ENCODE measurements at regions not wholly inside any gene's neighbourhood (a gene's known extent, or its start where the extent isn't known, plus 50 kb on each side); places are given as distances from the start of the nearest gene placed in this dataset.

- 10% methylated on average over 1 of the region's 1 CpG for WGBS (ENCODE audit: insufficient coverage, low coverage, missing lambda C conversion rate)
- Histone ChIP-seq H4K20me1 (replicated peaks; ENCODE audit: control insufficient read depth, insufficient read depth, low read length) (no peaks in the 10 kb centered on the region), H3K4me1 (replicated peaks in 1 of 2; ENCODE audit: control insufficient read depth in 2 of 2, insufficient read depth in 2 of 2, low read length in 2 of 2) (no peaks in the 10 kb centered on the region), H3K4me3 (no peak overlapping the region), H3K4me2 (ENCODE audit: insufficient read depth, low read length) (no peak overlapping the region), H3K9me1 (ENCODE audit: control insufficient read depth, insufficient read depth, low read length) (no peaks in the 10 kb centered on the region), H3K36me3 (ENCODE audit: control insufficient read depth, insufficient read depth, low read length) (no peaks in the 10 kb centered on the region), H2AFZ (ENCODE audit: low read depth, low read length) (no peak overlapping the region), H3K27ac (ENCODE audit: extremely low read depth, low read depth, low read length) (no peak overlapping the region), H3K27me3 (ENCODE audit: control insufficient read depth in 2 of 2, insufficient read depth in 2 of 2, low read length in 2 of 2) (no peaks in the 10 kb centered on the region), H3K9me3 (replicated peaks; ENCODE audit: control insufficient read depth, insufficient read depth, low read depth, low read length) (no peaks in the 10 kb centered on the region; the same call in 1 of the 2 replicates), H3K79me2 (ENCODE audit: control insufficient read depth, insufficient read depth, low read length) (no peaks in the 10 kb centered on the region), H3K9ac (ENCODE audit: insufficient read depth in 1 of 2, low read depth in 2 of 2, low read length in 2 of 2) (no peak overlapping the region)
- ChIA-PET POLR2A (no interaction called here), CTCF (ENCODE audit: low intra/inter-chr PET ratio) (no interaction called here)
- intact Hi-C loops (cut with micrococcal nuclease), result no loop called here
- DNase-seq (ENCODE audit: extremely low read depth in 1 of 4, low spot score in 3 of 4) (no peak), FAIRE-seq (no peak), ATAC-seq (no peak)
- in situ Hi-C loops (cut with MboI), result no loop called here
- TF ChIP-seq DLX4 (CRISPR knock-in tag; IDR thresholded peaks at IDR 0.05) (no peak), ZNF384 (IDR thresholded peaks at IDR 0.05; ENCODE audit: low read depth, low read length) (no peak), RBM34 (IDR thresholded peaks at IDR 0.05; ENCODE audit: borderline replicate concordance, insufficient read depth, low read length) (no peak), GATA2 (CRISPR knock-in tag; IDR thresholded peaks at IDR 0.05) (no peak), ZNF778 (CRISPR knock-in tag; IDR thresholded peaks at IDR 0.05) (no peak), DEAF1 (CRISPR knock-in tag; IDR thresholded peaks at IDR 0.05) (no peak), ZNF140 (CRISPR knock-in tag; IDR thresholded peaks at IDR 0.05) (no peak), HNRNPH1 (optimal IDR thresholded peaks at IDR 0.05; ENCODE audit: low read depth, low read length) (no peak), PHB (CRISPR knock-in tag; IDR thresholded peaks at IDR 0.05) (no peak), FIP1L1 (IDR thresholded peaks at IDR 0.05; ENCODE audit: low read depth, low read length, poor library complexity, severe bottlenecking) (no peak), NEUROD1 (IDR thresholded peaks at IDR 0.05; ENCODE audit: borderline replicate concordance, low read depth, low read length, partially characterized antibody) (no peak), ZNF766 (CRISPR knock-in tag; conservative IDR thresholded peaks at IDR 0.05) (no peak), ZNF12 (CRISPR knock-in tag; IDR thresholded peaks at IDR 0.05) (no peak), SIX5 (IDR thresholded peaks at IDR 0.05; ENCODE audit: borderline replicate concordance in 1 of 2, insufficient read depth in 1 of 2, low read depth in 1 of 2, low read length in 2 of 2) (no peak), ATF4 (CRISPR knock-in tag; IDR thresholded peaks at IDR 0.05) (no peak)
- BruUV-seq (replicated peaks), result no TSS peak
Measured at GRCh38 chr1:193703655-193704054, 517.2 kb upstream of the B3GALT2 start.

All from K562 (cell line).